ENCODE measurements at regions not wholly inside any gene's neighbourhood (a gene's known extent, or its start where the extent isn't known, plus 50 kb on each side); places are given as distances from the start of the nearest gene placed in this dataset.

DNA sequence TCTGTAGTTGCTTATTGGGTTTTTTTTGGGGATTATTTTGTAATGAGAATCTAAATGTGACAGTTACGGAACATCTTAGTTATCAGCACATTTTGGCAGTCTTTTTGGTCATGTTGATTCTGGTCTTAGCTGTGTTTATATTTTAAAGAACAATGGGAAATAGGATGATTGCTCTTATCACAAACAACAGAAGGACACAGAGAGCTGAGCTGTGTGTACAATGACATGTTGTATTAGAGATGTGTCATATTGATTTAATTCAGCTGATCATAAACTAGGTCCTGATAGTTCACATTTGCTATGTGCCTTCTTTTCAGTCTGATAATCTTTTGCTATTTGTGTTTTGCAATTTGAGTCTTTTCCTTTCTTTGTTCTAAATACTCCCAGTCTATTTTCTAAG, 781.7 kb downstream of the TRHDE start:
- ATAC-seq = no peak
- intact Hi-C loops (cut with DNase I) = no loop called here
- Histone ChIP-seq H3K4me1 (no peaks in the 10 kb centered on the region), H3K4me3 (no peak overlapping the region), H3K27ac (no peak overlapping the region), H3K27me3 (no peaks in the 10 kb centered on the region), H3K9me3 (no peaks in the 10 kb centered on the region), H3K36me3 (no peaks in the 10 kb centered on the region)
- no peak for TF ChIP-seq CTCF (IDR thresholded peaks at IDR 0.05)
- no peak for TF ChIP-seq POLR2A (IDR thresholded peaks at IDR 0.05)
- WGBS (ENCODE audit: insufficient coverage, low coverage, low lambda C conversion rate, missing lambda C conversion rate) = 59% methylated on average over 1 of the region's 1 CpG
- DNase-seq = no peak

DNA sequence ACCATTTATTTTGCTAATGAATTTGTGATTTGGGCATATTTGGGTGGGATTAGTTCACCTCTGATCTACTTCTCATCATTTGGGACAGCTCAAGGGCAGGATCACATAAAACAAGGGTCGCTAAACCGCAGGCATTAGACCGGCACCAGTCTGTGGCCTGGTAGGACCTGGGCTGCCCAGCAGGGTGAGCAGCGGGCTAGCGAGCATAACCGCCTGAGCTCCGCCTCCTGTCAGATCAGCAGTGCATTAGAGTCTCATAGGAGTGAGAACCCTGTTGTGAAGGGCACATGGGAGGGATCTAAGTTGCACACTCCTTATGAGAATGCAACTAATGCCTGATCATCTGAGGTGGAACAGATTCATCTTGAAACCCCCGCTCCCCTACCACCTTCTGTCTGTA, 785.3 kb downstream of the TRHDE start:
- no peaks in the 10 kb centered on the region for H3K27me3 ChIP-seq
- no peaks in the 10 kb centered on the region for H3K36me3 ChIP-seq
- ATAC-seq = no peak
- WGBS (ENCODE audit: insufficient coverage, low coverage, low lambda C conversion rate, missing lambda C conversion rate) = 97% methylated on average over 6 of the region's 8 CpGs
- H3K4me3 ChIP-seq = no peak overlapping the region
- DNase-seq = no peak
- no peaks in the 10 kb centered on the region for H3K9me3 ChIP-seq
- intact Hi-C loops (cut with DNase I) = no loop called here
- H3K4me1 ChIP-seq = no peaks in the 10 kb centered on the region
- no peak overlapping the region for H3K27ac ChIP-seq
- TF ChIP-seq CTCF (IDR thresholded peaks at IDR 0.05) (no peak), POLR2A (IDR thresholded peaks at IDR 0.05) (no peak)

DNA sequence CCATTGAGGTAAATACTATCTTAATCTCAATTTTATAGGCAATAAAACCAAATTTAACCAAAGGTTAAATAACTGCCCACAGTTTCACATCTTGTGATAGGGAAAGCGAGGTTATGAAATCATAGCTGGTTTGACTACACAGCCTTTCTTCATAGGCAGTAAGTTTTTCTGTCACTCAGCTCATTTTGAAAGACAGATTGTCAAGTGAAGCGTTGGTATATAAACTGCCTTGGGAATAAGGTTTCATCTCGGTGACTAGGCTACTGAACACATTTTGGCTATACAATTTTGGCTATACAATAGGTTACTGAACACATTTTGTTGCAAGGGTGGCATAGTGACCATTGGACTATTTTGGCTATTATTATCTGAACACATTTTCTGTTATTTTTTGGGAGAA, 793.7 kb downstream of the TRHDE start:
- TF ChIP-seq CTCF (IDR thresholded peaks at IDR 0.05) = no peak
- TF ChIP-seq POLR2A (IDR thresholded peaks at IDR 0.05) = no peak
- Histone ChIP-seq H3K4me1 (no peaks in the 10 kb centered on the region), H3K9me3 (no peaks in the 10 kb centered on the region), H3K27ac (no peak overlapping the region), H3K27me3 (no peaks in the 10 kb centered on the region), H3K36me3 (no peaks in the 10 kb centered on the region), H3K4me3 (no peak overlapping the region)
- no peak for ATAC-seq
- 72% methylated on average over 3 of the region's 3 CpGs for WGBS (ENCODE audit: insufficient coverage, low coverage, low lambda C conversion rate, missing lambda C conversion rate)
- intact Hi-C loops (cut with DNase I) = no loop called here
- no peak for DNase-seq

DNA sequence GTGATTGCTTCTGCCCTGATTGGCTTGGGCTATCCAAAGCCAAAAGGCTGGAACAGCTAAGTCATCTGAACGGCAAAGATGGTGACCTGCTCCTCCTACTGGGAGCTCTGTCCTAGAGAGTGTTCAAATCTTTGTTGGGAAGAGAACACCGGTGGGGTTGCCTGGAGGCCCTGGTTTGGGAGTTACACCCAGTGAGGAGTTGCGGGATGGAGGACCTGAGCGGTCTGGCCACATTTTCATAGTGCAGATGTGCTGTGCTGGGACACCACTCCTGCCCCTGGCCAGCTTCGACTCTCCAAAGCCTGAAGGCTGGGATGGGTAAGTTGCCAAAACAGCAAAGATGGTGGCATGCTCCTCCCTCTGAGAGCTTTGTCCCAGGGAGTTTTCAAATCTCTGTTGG, 795.4 kb downstream of the TRHDE start:
- DNase-seq (no peak), ATAC-seq (no peak)
- H3K27ac ChIP-seq = no peak overlapping the region
- H3K27me3 ChIP-seq = no peaks in the 10 kb centered on the region
- no peaks in the 10 kb centered on the region for H3K4me1 ChIP-seq
- intact Hi-C loops (cut with DNase I) = no loop called here
- no peak overlapping the region for H3K4me3 ChIP-seq
- no peaks in the 10 kb centered on the region for H3K36me3 ChIP-seq
- no peak for TF ChIP-seq CTCF (IDR thresholded peaks at IDR 0.05)
- no peak for TF ChIP-seq POLR2A (IDR thresholded peaks at IDR 0.05)
- H3K9me3 ChIP-seq = no peaks in the 10 kb centered on the region
- WGBS (ENCODE audit: insufficient coverage, low coverage, low lambda C conversion rate, missing lambda C conversion rate) = no CpG with 5 or more reads among the region's 5 CpGs

DNA sequence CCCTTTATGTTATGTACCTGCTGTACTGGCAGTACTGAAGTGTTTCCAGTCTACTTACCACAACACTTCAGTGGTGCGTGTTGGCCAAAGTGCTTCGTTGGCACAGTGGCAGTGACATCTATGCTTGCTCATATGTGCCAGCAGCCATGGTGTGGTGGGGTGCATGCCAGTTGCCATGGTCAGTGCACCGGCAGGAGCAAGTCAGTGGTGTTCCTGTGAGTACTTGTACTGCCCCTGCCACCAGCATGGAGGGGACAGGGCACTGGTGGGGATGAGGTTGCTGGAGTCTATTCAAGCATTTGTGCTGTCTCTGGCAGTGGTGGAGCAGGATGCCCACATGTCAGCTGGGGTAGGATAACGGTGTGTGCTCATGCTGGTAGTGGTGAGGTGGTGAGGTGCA, 800.0 kb downstream of the TRHDE start:
- DNase-seq = no peak
- intact Hi-C loops (cut with DNase I) = no loop called here
- WGBS (ENCODE audit: insufficient coverage, low coverage, low lambda C conversion rate, missing lambda C conversion rate) = 90% methylated on average over 4 of the region's 4 CpGs

More for the DNA sequence above, 800.0 kb downstream of the TRHDE start:
- ATAC-seq = no peak
- H3K9me3 ChIP-seq = no peaks in the 10 kb centered on the region
- H3K36me3 ChIP-seq = no peaks in the 10 kb centered on the region
- no peak overlapping the region for H3K27ac ChIP-seq
- H3K27me3 ChIP-seq = no peaks in the 10 kb centered on the region
- no peak overlapping the region for H3K4me3 ChIP-seq
- peaks cover 0 to 12% (median 6%) of the 10 kb centered on the region in 4 donors for H3K4me1 ChIP-seq
- TF ChIP-seq CTCF (IDR thresholded peaks at IDR 0.05) (no peak), POLR2A (IDR thresholded peaks at IDR 0.05) (no peak)
